CD4-positive, alpha-beta T cell treated with Interleukin-6 for 4 hours (primary cell): ENCODE measurements at regions not wholly inside any gene's neighbourhood (a gene's known extent, or its start where the extent isn't known, plus 50 kb on each side); places are given as distances from the start of the nearest gene placed in this dataset.
"Not testable (repeated sequence)": the region's sequence is repeated elsewhere in the genome, so short reads cannot be mapped to it uniquely, and the experiment has no call there.

Source experiments
- DNase-seq: peaks from one replicate; pipeline ENCODE4 v3.0.0-alpha.2; 2020; ENCODE audit warnings: mixed read lengths

DNA sequence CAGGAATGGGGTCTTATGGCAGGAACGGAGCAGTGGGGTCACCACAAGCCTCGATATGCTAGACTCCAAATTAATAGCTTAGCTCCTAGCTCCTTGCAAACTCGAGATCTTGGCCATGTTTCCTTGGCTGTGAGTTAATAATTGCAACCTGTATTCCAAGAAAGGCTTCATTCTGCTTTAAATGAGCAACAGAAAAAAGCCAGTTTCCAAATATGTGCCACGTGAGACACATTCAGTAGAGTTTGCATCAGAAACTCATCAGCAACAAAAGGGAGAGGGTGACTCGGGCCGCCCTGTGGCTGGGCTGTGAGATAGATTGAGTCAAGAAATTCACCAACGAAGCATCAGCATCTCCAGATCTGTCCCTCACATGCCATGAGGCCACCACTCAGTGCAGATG is 112.0 kb downstream of the NPTX2 start:
- DNase-seq = no peak

DNA sequence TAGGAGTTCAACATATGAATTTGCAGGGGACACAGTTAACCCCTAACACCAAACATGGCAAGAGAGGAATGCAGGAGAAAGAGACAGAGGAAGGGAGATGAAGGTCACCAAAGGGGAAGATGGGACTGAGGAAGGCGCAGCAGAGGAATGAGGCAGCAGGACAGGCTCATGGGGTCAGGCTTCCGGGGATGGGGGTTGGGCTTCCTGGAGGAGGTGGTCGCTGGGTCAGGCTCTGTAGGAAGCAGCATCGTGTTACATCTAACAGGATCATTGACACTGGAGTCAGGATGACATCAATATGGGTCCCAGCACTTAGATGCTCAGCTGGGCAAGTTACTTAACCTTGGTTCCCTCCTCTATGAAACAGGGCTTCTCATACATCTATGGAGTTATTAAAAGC is 113.2 kb downstream of the NPTX2 start:
- DNase-seq = no peak

DNA sequence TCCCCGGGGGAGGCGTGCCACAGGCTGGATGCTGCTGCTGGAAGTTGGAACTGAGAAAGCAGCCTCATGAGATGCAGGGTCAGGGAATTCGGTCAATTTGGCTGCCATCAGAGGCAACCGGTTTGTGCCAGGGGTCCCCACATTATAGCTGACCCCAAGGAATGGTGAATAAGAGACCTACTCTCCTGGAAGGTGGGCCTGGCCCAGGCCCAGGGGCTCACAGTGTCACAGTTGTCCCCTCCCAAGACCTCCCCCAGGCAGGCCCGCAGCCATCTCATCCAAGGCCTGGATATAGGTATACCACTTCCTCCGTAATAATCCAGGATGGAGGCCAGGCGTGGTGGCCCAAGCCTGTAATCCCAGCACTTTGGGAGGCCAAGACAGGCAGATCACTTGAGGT is 114.6 kb downstream of the NPTX2 start:
- no peak for DNase-seq

DNA sequence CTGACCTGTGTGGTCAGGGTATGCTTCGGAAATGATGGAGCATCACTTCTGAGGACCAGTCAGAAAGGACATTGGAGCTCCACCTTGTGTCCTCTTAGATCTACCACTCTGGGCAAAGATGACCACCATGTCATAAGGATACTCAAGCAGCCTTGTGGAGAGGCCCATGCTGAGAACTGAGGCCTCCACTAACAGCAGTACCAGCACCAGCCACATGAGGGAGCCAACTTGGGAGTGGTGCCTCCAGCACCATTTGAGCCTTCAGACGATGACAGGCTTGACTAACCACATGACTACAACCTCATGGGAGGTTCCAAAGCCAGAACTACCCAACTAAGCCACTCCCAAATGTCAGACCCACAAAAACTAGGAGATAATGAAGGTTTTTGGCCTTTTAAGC is 116.0 kb downstream of the NPTX2 start:
- DNase-seq = no peak

DNA sequence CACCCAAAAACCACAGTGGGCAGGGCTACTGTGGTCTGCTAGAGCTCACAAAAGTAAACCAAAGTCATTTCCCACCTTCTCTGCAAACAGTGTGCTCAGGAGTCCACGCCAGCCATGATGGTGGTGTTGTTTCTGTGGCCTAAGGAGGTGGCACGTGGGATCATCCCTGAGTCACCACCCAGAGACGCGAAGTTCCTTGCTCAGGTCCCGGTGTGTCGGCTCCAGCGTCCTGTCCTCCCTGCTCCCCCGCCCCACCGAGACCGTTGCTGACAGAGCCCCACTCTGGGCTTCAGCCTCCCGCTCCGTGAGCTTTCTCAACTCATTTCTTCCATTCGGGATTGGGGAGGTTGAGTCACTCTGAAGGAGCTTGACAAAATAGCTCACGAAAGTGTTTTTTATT is 118.7 kb downstream of the NPTX2 start:
- DNase-seq = no peak

DNA sequence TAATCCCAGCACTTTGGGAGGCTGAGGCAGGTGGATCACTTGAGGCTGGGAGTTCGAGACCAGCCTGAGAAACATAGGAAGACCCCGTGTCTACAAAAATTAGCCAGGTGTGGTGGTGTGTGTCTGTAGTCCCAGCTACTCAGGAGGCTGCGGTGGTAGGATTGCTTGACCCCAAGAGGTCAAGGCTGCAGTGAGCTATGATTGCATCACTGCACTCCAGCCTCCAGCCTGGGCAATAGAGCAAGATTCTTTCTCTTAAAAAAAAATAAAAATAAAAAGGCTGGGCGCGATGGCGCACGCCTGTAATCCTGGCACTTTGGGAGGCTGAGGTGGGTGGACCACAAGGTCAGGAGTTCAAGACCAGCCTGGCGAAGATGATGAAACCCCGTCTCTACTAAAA is 119.4 kb downstream of the NPTX2 start:
- not testable (repeated sequence) for DNase-seq

DNA sequence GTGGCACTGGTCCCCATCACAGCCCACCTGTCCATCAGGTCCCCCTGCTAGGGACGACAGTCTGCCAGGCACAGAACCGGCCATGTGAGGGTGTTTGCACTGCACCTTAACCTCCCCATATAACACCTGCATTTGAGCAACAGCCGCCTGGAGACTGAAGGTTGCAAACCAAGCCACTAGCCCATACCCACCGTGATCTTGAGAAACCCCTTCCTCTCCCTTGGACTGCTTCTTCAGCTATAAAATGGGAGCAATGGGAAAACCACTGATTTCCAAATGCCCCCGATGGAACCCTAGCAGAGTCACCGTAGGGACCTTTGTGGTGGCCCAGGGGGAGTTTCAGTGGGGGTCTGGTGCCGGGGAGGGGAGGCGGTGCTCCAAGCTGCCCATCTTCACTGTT is 120.1 kb downstream of the NPTX2 start:
- DNase-seq = no peak

DNA sequence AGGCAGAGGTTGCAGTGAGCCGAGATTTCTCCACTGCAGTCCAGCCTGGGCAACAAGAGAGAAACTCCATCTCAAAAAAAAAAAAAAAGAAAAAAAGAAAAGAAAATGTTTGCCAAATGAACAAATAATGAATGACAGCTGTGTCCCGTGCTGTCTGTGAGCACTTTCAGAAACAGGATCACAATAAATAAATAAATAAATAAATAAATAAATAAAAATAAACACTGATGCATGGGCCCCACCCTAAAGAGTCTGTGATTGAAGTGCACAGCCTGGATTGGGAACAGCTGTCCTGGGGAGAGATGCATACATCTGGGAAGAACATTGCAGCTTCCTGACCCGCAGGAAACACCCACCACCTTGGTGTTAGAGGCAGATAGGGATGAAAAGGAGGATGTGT is 123.6 kb downstream of the NPTX2 start:
- DNase-seq = no peak

DNA sequence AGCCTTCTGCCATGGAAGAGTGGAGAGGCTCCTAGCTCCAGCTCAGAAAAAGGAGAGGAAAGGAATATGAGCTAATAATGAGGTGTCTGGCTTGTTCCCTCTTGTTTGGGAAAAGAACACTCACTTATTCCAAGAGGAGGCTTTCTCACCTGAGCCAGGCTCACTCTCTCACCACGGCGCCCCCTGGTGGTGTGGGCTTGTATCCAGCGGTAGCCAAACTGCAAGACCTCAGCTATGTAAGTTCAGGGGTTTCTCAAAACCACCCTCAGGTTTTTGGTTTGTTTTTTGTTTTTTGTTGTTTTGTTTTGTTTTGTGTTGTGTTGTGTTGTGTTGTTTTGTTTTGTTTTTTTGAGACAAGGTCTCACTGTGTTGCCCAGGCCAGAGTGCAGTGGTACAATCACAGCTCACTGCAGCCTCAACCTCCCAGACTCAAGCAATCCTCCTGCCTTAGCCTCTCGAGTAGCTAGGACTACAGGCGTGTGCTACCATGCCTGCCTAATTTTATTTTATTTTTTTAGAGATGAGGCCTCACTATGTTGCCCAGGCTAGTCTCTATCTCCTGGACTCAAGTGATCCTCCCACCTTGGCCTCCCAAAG is 124.0 kb downstream of the TMEM130 start:
- DNase-seq = peak; percentile 72

DNA sequence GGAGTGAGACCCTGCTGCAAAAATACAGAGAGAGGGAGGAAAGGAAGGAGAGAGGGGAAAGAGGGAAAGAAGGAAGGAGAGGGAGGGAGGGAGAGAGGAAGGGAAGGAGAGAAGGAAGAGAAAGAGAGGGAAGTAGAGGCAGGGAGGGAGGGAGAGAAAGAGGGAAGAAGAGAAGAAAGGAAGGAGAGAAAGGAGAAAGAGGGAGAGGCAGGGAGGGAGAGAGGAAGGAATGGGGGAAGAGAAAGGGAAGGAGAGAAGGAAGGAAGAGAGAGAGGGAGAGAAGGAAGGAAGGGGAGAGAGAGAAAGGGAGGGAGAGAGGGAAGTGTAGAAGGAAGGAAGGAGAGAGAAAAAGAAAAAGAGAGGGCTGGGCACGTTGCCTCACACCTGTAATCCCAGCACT is 121.7 kb downstream of the TMEM130 start:
- DNase-seq = no peak

DNA sequence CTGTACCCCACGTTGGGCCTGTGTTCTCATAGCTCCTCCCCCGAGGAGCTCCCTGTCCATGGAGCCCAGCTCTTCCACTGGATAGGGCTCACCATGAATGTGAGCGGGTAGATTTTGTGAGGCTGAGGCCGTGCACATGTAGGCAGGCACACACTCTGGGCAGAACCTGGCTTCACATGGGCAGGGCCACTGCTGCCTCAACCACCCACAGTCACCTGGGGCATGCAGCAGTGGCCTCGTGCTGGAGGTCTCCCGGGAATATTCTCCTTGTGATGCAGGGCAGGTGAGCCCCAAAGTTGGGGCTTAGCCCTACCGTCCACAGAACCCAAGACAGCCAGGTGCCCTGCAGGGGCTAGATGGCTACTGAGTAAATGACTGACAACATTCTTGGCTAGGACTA is 116.6 kb downstream of the TMEM130 start:
- DNase-seq = no peak

DNA sequence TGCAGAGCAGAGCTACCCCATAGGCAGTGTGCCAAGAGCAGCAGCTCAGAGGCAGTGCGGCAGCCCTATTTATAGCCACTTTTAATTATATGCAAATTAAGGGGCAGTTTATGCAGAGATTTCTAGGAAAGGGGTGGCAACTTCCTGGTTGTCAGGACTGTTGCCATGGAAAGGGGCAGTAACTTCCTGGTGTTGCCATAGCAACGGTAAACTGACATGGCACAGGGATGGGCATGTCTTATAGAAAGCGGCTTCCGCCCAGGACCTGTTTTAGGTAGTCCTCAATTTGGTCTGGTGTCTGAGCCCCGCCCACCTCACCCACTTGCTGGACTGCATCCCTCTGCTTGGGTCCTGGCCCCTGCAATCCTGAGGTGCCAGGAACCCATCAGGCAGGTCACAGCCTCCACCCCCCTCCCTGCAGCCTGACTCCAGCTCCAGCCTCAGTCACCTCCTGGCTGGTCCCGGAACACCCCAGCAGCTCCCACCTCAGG is 115.8 kb downstream of the TMEM130 start:
- no peak for DNase-seq

DNA sequence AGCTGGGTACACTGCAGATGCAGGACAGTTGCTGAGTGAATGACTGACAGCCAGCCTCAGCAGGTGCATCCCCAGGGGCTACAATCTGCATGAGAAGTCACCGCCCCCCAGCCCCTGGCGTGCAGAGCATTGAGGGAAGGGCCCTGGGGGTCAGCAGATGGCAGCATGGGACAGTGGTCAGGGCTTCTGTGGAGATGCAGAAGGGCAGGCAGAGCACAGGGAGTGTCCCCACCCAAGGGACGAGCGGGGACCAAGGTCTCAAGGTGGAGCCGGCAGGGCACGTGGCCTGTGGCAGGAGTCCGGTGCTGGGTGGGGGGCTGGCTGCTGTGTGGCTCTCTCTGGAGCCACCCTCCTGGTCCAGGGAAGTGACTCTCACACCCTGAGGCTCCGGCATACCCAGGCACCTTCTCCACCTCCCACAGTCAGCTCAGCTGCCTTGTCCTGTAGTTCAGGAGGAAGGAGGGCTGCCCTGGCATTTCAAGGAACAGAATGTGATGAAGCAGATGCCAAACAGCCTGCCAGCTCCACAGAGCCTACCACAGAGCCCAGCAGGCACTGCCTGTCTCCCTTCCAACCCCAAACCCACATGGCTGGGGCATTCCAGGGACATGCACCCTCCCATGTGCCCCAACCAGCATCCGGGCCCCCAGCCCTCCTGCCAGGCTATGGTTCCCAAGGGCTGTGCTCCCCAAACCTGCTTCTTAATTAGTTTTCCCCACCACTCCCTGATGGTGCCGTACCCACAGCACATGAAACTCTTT is 114.5 kb downstream of the TMEM130 start:
- DNase-seq = no peak

DNA sequence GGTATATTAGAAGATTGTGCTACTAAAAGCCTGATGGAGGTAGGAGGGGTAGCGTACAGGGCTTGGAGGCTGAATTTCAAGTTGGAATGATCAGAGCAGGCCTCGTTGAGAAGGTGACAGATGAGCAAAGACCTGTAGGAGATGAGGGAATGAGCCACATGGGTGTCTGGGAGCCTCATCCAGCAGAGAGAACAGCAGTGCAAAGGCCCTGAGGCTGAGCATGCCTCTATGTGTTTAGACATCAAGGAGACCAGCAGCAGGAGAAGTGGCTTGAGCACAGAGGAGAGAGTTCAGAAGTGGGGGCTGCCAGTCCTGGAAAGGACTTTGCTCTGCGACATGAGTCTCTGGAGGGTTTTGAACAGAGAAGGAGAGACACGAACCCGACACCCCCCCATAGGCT is 111.7 kb downstream of the TMEM130 start:
- no peak for DNase-seq

DNA sequence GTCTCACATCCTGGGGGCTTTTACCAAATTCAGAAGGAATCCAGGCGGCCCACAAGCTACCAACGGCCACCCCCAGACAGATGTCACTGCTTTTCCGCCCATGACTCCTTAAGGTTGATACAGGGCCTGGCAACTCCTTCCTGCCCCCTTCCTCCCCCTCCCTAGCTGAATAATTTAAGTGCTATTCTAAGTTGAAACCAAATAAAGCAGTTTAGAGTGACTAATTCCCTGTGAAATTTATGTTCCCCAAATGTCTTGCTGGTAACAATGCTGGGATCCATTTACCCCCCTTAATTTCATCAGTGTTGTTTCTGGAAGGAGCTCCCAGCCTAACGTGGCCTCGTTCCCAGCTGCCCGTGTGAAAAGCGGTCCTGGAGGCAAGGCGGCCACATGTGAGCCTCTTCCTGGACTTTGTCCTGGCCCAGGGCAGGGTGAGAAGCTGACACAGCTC is 109.6 kb downstream of the TMEM130 start:
- no peak for DNase-seq

DNA sequence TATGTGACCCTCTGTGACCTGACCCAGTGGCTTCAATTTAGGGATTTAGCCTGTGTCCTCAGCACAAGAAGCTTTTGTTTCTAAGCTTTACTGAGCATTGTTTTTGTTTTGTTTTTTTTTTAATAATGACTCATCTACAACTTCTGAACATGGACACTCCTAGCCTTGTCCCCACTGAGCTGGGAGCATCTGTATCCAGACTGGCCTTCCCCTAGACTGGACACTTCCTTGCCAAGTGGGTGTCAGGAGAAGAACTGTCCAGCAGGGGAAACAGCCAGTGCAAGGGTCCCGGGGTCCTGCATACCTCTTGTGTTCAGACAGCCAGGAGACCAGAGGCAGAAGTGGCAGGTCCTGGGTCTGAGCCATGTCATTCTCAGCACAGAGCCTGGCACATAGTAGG is 108.6 kb downstream of the TMEM130 start:
- DNase-seq = no peak

DNA sequence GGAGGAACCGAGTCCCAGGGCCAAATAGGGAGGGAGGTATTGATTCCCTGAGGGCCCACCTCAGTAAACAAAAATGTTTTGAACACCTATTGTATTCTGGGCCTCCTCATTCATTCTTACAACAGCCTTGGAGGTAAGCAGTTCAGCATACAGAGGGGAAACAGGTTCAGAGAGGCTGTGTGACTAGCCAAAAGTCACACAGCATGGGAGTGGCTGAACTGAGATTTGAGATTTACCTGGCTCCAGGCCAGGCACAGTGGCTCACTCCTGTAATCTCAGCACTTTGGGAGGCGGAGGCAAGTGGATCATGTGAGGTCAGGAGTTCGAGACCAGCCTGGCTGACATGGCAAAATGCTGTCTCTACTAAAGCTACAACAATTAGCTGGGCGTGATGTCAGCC is 107.2 kb downstream of the TMEM130 start:
- no peak for DNase-seq

DNA sequence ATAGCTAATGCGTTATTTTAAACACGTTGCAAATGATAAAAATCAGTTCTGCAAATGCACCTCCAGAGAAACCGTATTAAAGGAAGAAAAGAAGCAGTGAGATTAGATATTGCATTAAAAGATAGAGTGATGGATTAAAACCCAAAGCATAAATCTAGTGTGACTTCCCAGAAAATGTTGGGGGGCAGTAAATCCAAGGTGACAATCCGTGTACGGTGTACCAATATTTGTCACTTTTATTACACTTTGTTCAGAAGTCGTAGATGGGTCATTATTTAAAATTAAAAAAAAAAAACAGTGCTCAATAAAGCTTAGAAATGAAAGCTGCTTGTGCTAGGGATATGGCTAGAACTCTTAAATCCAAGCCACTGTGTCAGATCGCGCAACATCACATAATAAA is 106.4 kb downstream of the TMEM130 start:
- no peak for DNase-seq

DNA sequence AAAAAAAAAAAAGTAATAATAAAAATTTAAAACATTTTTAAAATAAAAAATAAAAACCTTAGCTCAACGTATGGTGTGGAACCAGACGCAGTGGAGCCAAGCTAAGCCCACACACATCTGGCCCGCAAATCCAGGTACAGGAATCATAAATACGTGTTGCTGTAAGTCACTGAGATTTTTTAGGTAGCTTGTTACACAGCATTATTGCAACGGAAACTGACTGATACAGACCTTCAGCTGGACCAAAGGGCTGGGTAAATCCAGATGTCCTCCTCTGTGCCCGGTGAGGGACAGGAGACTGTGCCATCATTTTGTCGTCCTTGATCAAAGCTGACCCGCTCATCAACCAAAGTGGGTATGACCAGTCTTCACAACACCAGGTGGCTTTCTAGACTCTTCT is 104.9 kb downstream of the TMEM130 start:
- no peak for DNase-seq

DNA sequence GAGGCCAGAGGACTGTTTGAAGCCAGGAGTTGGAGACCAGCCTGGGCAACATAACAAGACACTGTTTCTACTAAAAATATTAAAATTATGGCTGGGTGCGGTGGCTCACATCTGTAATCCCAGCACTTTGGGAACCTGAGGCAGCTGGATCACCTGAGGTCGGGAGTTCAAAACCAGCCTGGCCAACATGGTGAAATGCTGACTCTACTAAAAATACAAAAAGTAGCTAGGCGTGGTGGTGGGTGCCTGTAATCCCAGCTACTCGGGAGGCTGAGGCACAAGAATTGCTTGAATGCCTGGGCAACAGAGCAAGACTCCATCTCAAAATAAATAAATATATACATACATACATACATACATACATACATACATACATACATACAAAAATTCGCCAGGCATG is 99.7 kb downstream of the TMEM130 start:
- DNase-seq = not testable (repeated sequence)

DNA sequence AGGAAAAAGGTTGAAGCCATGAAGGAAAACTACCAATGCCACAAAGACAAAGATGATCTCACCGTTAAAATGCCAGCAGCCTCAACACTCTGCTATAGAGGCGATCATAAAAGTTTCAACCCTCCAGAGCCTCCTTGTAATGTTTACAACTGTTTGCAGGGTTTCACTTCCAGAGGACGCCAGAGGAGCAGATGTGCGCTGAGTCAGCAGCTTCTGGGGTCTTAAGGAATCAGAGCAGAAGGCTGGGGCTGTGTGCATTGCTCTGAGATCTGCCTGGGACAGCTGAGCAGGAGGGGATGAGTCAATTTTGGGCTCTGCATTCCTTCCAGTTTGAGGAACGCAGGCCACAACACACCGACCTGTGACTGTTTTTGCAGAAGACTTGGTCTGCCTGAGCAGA is 98.3 kb downstream of the TMEM130 start:
- no peak for DNase-seq

DNA sequence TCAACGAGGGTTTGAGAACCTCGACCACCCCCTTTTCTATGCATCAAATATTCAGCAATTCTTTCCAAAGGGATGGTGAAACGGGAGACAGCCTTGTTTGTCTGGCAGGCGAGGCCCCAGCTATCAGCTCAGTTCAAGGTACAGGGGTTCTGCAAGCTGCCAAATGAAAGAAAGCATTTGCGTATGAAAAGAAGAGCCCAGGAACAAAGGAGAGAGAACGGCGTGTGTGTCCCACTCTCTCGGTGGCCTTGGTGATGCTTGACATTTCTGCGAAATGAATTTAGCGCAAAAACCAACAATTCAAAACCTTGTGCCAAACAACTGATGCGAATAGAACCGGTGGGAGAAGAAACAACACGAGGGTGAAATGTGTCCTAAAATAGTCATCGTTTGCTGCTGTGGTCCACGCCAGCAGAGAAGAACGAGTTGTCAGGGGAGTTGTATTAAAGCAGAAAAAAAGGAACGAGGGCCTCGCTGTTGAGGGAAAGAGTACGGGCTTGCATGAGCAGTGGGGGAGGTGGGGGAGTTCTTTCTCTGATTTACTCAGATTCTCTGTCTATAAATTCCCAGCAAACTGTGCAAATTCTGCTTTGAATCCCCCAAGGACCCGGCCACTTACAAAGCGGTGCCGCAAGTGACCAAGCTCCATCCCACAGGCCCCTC is 97.7 kb downstream of the TMEM130 start:
- DNase-seq = no peak

DNA sequence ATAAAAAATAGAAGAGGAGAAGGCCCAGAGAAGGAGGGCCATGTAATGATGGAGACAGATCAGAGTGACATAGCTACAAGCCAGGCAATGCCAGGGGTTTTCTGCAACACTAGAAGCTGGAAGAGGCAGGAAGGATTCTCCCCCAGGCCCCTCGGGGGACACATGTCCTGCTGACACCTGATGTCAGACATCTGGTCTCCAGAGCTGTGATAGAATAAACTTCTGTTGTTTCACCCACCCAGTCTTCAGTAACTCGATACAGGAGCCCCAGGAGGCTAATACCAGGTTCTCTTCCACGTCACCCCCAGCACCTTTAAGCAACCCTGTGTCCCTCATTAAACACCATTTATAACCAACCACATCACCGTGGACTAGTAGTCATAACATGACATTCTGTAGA is 94.9 kb downstream of the TMEM130 start:
- DNase-seq = no peak

DNA sequence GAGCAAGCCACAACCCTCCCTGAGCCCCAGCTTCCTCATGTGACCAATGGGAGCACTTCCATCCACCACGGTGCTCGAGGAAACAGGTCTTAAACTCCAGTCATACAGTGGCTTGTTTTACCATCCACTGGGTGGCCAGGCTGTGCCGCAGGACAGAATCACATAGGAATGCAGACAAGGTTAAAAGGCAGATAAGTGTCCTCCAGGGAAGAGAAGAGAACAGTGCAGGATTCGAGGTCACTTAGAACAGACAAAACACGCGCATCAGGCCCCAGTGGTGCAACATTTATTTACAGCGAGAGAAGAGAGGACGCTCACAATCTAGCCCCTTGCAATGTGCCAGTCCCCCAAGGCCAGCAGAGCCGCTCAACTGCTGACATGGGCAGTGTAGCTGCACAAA is 92.8 kb downstream of the TMEM130 start:
- DNase-seq = no peak
